ENCODE measurements at regions not wholly inside any gene's neighbourhood (a gene's known extent, or its start where the extent isn't known, plus 50 kb on each side); places are given as distances from the start of the nearest gene placed in this dataset.

- no peaks in the 10 kb centered on the region for H4K20me1 ChIP-seq (ENCODE audit: low read depth, low read length)
- H3K79me2 ChIP-seq (ENCODE audit: insufficient read depth, low read length): no peaks in the 10 kb centered on the region
Measured at GRCh38 chr14:25552826-25553225, 502.9 kb upstream of the STXBP6 start.

GRCh38 chr14:25551674-25552073 is 501.7 kb upstream of the STXBP6 start:
- TF ChIP-seq, protein P1, sequence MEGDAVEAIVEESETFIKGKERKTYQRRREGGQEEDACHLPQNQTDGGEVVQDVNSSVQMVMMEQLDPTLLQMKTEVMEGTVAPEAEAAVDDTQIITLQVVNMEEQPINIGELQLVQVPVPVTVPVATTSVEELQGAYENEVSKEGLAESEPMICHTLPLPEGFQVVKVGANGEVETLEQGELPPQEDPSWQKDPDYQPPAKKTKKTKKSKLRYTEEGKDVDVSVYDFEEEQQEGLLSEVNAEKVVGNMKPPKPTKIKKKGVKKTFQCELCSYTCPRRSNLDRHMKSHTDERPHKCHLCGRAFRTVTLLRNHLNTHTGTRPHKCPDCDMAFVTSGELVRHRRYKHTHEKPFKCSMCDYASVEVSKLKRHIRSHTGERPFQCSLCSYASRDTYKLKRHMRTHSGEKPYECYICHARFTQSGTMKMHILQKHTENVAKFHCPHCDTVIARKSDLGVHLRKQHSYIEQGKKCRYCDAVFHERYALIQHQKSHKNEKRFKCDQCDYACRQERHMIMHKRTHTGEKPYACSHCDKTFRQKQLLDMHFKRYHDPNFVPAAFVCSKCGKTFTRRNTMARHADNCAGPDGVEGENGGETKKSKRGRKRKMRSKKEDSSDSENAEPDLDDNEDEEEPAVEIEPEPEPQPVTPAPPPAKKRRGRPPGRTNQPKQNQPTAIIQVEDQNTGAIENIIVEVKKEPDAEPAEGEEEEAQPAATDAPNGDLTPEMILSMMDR (IDR thresholded peaks at IDR 0.05; ENCODE audit: insufficient read depth, low read length, poor library complexity, severe bottlenecking): no peak
- TF ChIP-seq EZH2phosphoT487 (conservative IDR thresholded peaks at IDR 0.05; ENCODE audit: low read length): no peak
- no peak overlapping the region for H3K4me2 ChIP-seq (ENCODE audit: low read depth, low read length, poor library complexity, severe bottlenecking)
- H4K20me1 ChIP-seq (ENCODE audit: low read depth, low read length): no peaks in the 10 kb centered on the region
- no peak overlapping the region for H2AFZ ChIP-seq (ENCODE audit: low read depth, low read length, severe bottlenecking)
- H3K27me3 ChIP-seq (ENCODE audit: low read length): no peaks in the 10 kb centered on the region
- no peaks in the 10 kb centered on the region for H3K36me3 ChIP-seq (ENCODE audit: low read length)
- no peak overlapping the region for H3K4me3 ChIP-seq (ENCODE audit: insufficient read depth, low read length, poor library complexity, severe bottlenecking)
- no peaks in the 10 kb centered on the region for H3K9me2 ChIP-seq (replicated peaks; ENCODE audit: insufficient read depth, low read length)
- no peak overlapping the region for H3K27ac ChIP-seq (ENCODE audit: low read depth, low read length)
- H3K79me2 ChIP-seq (ENCODE audit: insufficient read depth, low read length): no peaks in the 10 kb centered on the region
- no peaks in the 10 kb centered on the region for H3K9me3 ChIP-seq (ENCODE audit: insufficient read depth, low read length)
- no peaks in the 10 kb centered on the region for H3F3A ChIP-seq (ENCODE audit: insufficient read depth)
- no peak overlapping the region for H3K9ac ChIP-seq (ENCODE audit: low read length)

More at GRCh38 chr14:25552826-25553225, 502.9 kb upstream of the STXBP6 start:
- Histone ChIP-seq H2AFZ (ENCODE audit: low read depth, low read length, severe bottlenecking) (no peak overlapping the region), H3K9ac (ENCODE audit: low read length) (no peak overlapping the region), H3K9me2 (replicated peaks; ENCODE audit: insufficient read depth, low read length) (no peaks in the 10 kb centered on the region), H3K4me2 (ENCODE audit: low read depth, low read length, poor library complexity, severe bottlenecking) (no peak overlapping the region), H3K9me3 (ENCODE audit: insufficient read depth, low read length) (no peaks in the 10 kb centered on the region), H3K27ac (ENCODE audit: low read depth, low read length) (no peak overlapping the region), H3K4me3 (ENCODE audit: insufficient read depth, low read length, poor library complexity, severe bottlenecking) (no peak overlapping the region), H3F3A (ENCODE audit: insufficient read depth) (no peaks in the 10 kb centered on the region), H3K27me3 (ENCODE audit: low read length) (no peaks in the 10 kb centered on the region), H3K36me3 (ENCODE audit: low read length) (no peaks in the 10 kb centered on the region)
- TF ChIP-seq, protein P1 (IDR thresholded peaks at IDR 0.05; ENCODE audit: insufficient read depth, low read length, poor library complexity, severe bottlenecking): no peak
- no peak for TF ChIP-seq EZH2phosphoT487 (conservative IDR thresholded peaks at IDR 0.05; ENCODE audit: low read length)

- Histone ChIP-seq H3K4me2 (ENCODE audit: low read depth, low read length, poor library complexity, severe bottlenecking) (no peak overlapping the region), H3K9me3 (ENCODE audit: insufficient read depth, low read length) (no peaks in the 10 kb centered on the region), H3K9ac (ENCODE audit: low read length) (no peak overlapping the region), H4K20me1 (ENCODE audit: low read depth, low read length) (no peaks in the 10 kb centered on the region), H3K27me3 (ENCODE audit: low read length) (no peaks in the 10 kb centered on the region), H2AFZ (ENCODE audit: low read depth, low read length, severe bottlenecking) (no peak overlapping the region), H3K79me2 (ENCODE audit: insufficient read depth, low read length) (no peaks in the 10 kb centered on the region), H3K36me3 (ENCODE audit: low read length) (no peaks in the 10 kb centered on the region), H3K27ac (ENCODE audit: low read depth, low read length) (no peak overlapping the region), H3K4me3 (ENCODE audit: insufficient read depth, low read length, poor library complexity, severe bottlenecking) (no peak overlapping the region), H3K9me2 (replicated peaks; ENCODE audit: insufficient read depth, low read length) (no peaks in the 10 kb centered on the region), H3F3A (ENCODE audit: insufficient read depth) (no peaks in the 10 kb centered on the region)
- TF ChIP-seq, protein P1 (IDR thresholded peaks at IDR 0.05; ENCODE audit: insufficient read depth, low read length, poor library complexity, severe bottlenecking): no peak
- no peak for TF ChIP-seq EZH2phosphoT487 (conservative IDR thresholded peaks at IDR 0.05; ENCODE audit: low read length)
Measured at GRCh38 chr14:25546826-25547225, 496.9 kb upstream of the STXBP6 start.
